Naive thymus-derived CD8-positive, alpha-beta T cell (primary cell): ENCODE measurements at regions not wholly inside any gene's neighbourhood (a gene's known extent, or its start where the extent isn't known, plus 50 kb on each side); places are given as distances from the start of the nearest gene placed in this dataset.
A peak's percentile ranks its signal among the peaks of the same experiment; 100 is the strongest.

Experiments used
- ATAC-seq, 2 donors: fragments of 150-1000 bp; cut with Tn5 transposase in 1 of 2; sonication (Bioruptor Pico), chemical (Tn5 transposase) in 1 of 2; 1 replicate in 1 of 2; 2 replicates in 1 of 2; pipeline ENCODE4 v1.10.0; 2021; ENCODE audit warnings: mild to moderate bottlenecking in 2 of 2, moderate library complexity in 2 of 2
- POLR2A ChIA-PET: fragments of 350-600 bp; sonication (Branson Sonifier 250); formaldehyde crosslinking; loops from one replicate; lab custom pipeline; 2021; ENCODE audit warnings: antibody characterized with exemption; lab: Charles Lee
- DNase-seq, 10 donors: peaks; one replicate each; pipeline versions ENCODE4 v3.0.0 to v3.0.0-alpha.2; 2020 to 2022
- H3K27ac Mint-ChIP-seq, 10 donors: one replicate each; pipeline ENCODE4 v1.8.0; 2020 to 2022; ENCODE audit warnings: mild to moderate bottlenecking in 10 of 10, mixed read lengths in 10 of 10, moderate library complexity in 4 of 10, inconsistent platforms in 1 of 10
- H3K27me3 Mint-ChIP-seq, 5 donors: one replicate each; pipeline ENCODE4 v1.8.0; 2021 to 2022; ENCODE audit warnings: mixed read lengths in 5 of 5
- H3K36me3 Mint-ChIP-seq, 3 donors: one replicate each; pipeline ENCODE4 v1.8.0; 2020 to 2022; ENCODE audit warnings: mixed read lengths in 3 of 3, mild to moderate bottlenecking in 2 of 3, inconsistent platforms in 1 of 3
- H3K4me1 Mint-ChIP-seq, 4 donors: one replicate each; pipeline ENCODE4 v1.8.0; 2021 to 2022; ENCODE audit warnings: mixed read lengths in 4 of 4
- H3K4me3 Mint-ChIP-seq, 10 donors: one replicate each; pipeline ENCODE4 v1.8.0; 2020 to 2022; ENCODE audit warnings: mild to moderate bottlenecking in 10 of 10, mixed read lengths in 10 of 10, moderate library complexity in 6 of 10, inconsistent platforms in 1 of 10
- H3K9me3 Mint-ChIP-seq, 9 donors: one replicate each; pipeline ENCODE4 v1.8.0; 2020 to 2022; ENCODE audit warnings: mixed read lengths in 9 of 9, mild to moderate bottlenecking in 3 of 9, inconsistent platforms in 1 of 9, moderate library complexity in 1 of 9

DNA sequence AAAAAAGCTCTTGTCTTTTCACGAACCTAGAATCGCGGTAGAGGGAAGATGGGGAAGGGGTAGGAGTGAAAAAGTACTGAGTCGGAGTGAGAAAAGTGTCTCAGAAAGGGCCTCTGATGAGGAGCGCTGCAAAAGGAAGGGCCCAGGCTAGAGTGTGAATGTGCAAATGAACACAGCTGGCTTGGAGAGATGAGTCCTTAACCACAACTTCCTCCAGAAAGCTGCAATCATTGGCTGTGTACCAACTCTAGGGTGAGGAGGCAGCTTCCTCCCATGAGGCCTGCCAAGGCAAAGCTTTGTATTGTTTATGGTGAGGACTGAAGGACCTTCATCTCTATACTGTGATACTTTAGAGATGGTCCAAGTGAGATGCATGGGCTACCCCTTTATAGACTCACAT, 566.9 kb upstream of the ANO5 start:
- peaks cover 0 to 5% (median 0%) of the 10 kb centered on the region in 4 donors for H3K4me1 Mint-ChIP-seq
- H3K27me3 Mint-ChIP-seq: no peaks in the 10 kb centered on the region
- peak in 1 of 10 donors; percentile 2 for DNase-seq
- H3K27ac Mint-ChIP-seq: no peak overlapping the region
- no peaks in the 10 kb centered on the region for H3K36me3 Mint-ChIP-seq
- peaks cover 0 to 23% (median 0%) of the 10 kb centered on the region in 9 donors for H3K9me3 Mint-ChIP-seq
- H3K4me3 Mint-ChIP-seq: no peak overlapping the region
- POLR2A ChIA-PET: no interaction called here
- no peak for ATAC-seq

DNA sequence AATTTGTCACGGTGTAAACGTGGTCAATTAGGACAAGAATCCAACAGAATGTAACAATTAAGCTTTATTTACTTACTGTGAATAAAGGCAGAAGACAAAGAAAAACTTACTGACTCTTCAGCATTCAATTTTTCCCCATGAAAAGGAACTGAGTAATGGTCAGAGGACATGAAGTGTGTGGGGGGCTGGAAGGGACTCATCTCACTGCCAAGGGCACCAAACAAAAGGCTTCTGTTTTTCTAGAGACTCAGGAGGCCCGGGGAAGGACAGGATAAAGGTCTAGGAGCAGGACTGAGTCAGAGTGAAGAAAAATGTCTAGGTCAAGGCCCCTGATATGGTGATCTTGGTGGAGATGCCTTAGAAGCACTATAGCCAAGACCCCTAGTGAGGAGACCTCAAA, 564.2 kb upstream of the ANO5 start:
- H3K27me3 Mint-ChIP-seq: no peaks in the 10 kb centered on the region
- H3K36me3 Mint-ChIP-seq: no peaks in the 10 kb centered on the region
- ATAC-seq: no peak
- H3K4me3 Mint-ChIP-seq: no peak overlapping the region
- no peak overlapping the region for H3K27ac Mint-ChIP-seq
- POLR2A ChIA-PET: no interaction called here
- peaks cover 0 to 23% (median 0%) of the 10 kb centered on the region in 9 donors for H3K9me3 Mint-ChIP-seq
- no peak for DNase-seq
- peaks cover 0 to 5% (median 0%) of the 10 kb centered on the region in 4 donors for H3K4me1 Mint-ChIP-seq

DNA sequence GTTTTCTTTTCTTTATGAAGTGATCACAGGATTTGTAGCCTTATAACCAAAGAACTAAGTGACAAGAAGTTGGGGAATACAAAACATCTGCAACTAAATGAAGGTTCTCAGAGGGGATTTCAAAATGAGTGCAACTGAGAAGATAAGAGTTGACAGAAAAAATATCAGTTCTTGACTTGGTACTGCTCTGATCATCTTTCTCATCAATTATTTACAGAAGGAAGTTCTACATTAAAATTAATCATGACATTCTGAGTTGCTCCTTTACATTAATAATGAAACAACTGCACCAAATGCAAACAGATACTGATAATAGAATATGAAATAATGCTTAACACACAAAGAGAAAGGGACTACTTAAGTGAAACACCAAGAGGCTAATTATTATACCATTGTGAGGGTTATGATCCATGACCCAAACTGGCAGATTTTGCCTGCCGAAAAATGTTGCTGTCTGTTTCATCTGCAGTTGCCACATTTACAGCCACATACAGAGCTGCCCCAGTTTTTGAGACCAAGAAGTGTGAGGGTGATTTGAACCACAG, 561.9 kb upstream of the ANO5 start:
- POLR2A ChIA-PET: no interaction called here

DNA sequence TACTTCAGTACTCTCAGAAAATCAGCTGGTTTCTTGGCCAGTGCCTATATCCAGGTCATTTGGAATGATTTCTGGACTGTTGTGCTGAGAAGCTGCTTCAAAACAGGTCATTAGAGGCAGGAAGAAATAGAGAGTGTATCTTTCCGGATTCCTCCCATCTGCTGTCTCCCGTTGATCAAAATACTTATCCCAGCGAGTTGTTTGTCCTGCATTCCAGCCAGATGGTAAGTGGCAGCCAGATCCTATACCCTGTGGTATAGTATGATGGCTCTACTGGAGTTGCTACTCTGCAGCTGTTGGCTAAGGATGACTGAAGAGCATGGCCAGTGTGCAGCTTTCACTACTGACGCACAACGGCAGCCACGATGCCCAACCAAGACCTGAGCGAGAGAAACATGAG, 560.9 kb upstream of the ANO5 start:
- POLR2A ChIA-PET: no interaction called here
- no peaks in the 10 kb centered on the region for H3K27me3 Mint-ChIP-seq
- H3K27ac Mint-ChIP-seq: no peak overlapping the region
- H3K4me1 Mint-ChIP-seq: no peaks in the 10 kb centered on the region
- no peak for DNase-seq
- no peaks in the 10 kb centered on the region for H3K36me3 Mint-ChIP-seq
- H3K4me3 Mint-ChIP-seq: no peak overlapping the region
- ATAC-seq: no peak
- peaks cover 0 to 11% (median 0%) of the 10 kb centered on the region in 9 donors for H3K9me3 Mint-ChIP-seq

More for the DNA sequence above, 561.9 kb upstream of the ANO5 start:
- peaks cover 0 to 11% (median 0%) of the 10 kb centered on the region in 9 donors for H3K9me3 Mint-ChIP-seq
- ATAC-seq (no peak), DNase-seq (no peak)
- H3K4me1 Mint-ChIP-seq: no peaks in the 10 kb centered on the region
- no peak overlapping the region for H3K4me3 Mint-ChIP-seq
- no peak overlapping the region for H3K27ac Mint-ChIP-seq
- H3K36me3 Mint-ChIP-seq: no peaks in the 10 kb centered on the region
- H3K27me3 Mint-ChIP-seq: no peaks in the 10 kb centered on the region

DNA sequence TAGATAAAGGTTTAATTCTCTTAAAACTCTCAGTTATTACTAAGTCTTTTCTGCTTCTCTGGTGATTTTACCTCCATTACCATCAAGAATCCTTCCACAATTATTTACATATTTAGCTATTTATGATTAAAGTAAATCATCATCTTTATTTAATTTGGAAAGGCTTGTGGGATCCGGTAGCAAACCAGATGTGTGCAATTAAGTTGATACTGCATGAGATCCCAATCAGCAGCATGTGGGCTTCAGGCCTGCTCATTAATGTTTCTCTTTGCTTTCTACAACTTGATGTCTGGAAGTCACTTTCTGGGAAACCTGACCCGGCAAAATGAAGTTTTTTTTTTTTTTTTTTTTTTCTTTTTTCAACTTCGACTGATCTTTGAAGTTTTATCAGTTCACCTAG, 558.4 kb upstream of the ANO5 start:
- POLR2A ChIA-PET: no interaction called here
- DNase-seq (no peak), ATAC-seq (no peak)
- no peak overlapping the region for H3K4me3 Mint-ChIP-seq
- no peaks in the 10 kb centered on the region for H3K27me3 Mint-ChIP-seq
- no peak overlapping the region for H3K27ac Mint-ChIP-seq
- H3K4me1 Mint-ChIP-seq: no peaks in the 10 kb centered on the region
- H3K36me3 Mint-ChIP-seq: no peaks in the 10 kb centered on the region
- peaks cover 0 to 5% (median 0%) of the 10 kb centered on the region in 9 donors for H3K9me3 Mint-ChIP-seq

DNA sequence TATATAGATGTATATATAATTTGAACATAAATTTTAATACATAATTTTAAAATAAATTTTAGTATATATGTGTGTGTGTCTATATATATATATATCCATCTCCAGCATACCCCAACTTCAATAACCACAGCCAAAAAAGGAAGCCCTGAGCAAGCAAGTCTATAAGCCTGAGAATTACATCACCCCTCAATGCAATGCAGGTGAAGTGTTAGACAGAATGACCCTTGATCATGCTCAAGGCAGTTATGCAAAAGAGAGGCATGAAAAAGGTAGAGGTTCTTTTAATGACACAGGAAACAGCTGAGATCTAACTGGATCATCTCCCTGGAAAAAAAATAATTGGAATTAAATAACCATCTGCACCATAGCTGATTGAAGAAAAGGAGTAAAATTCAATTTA, 557.9 kb upstream of the ANO5 start:
- no peak for ATAC-seq
- Mint-ChIP-seq H3K27me3 (no peaks in the 10 kb centered on the region), H3K27ac (no peak overlapping the region)

DNA sequence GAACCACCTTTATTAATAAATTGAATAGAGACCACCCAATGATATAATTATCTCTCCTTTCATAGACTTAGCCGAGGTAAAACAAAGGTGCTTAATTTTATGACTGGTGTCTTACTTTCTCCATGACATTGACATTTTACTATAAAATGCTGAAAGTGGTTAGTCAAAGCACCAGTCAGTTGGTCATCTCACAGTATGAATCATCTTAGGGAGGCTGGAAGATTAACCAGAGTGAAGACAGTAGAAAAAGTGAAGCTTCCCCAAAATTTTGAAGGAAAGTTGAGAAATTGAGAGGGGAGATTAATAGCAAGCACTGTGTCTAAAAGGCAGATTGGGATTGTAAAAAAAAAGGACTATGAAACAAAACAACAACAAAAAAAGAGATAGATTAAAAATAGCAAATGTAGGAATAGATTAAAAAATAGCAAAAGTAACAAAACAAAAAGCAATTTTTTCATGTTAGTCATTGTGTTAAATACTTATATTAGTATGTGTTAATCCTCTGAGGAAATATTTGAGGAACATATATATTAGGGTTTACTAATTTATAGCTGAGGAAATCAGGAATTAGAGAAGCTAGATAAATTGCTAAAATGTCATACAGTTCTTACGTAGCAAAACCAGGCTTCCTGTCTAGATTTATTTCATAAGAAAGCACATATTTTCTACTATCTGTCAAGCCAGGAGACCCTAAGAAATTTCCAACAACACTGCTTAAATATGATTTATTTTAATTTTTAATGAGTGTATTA, 557.3 kb upstream of the ANO5 start:
- H3K4me3 Mint-ChIP-seq: no peak overlapping the region
- POLR2A ChIA-PET: no interaction called here
- no peaks in the 10 kb centered on the region for H3K27me3 Mint-ChIP-seq
- H3K27ac Mint-ChIP-seq: no peak overlapping the region
- peaks cover 0 to 4% (median 0%) of the 10 kb centered on the region in 4 donors for H3K4me1 Mint-ChIP-seq
- DNase-seq: no peak
- ATAC-seq: no peak
- H3K36me3 Mint-ChIP-seq: no peaks in the 10 kb centered on the region
- H3K9me3 Mint-ChIP-seq: peaks cover 0 to 5% (median 0%) of the 10 kb centered on the region in 9 donors

More for the DNA sequence above, 557.9 kb upstream of the ANO5 start:
- peaks cover 0 to 5% (median 0%) of the 10 kb centered on the region in 9 donors for H3K9me3 Mint-ChIP-seq
- no peak for DNase-seq
- H3K4me1 Mint-ChIP-seq: peaks cover 0 to under 1% (median 0%) of the 10 kb centered on the region in 4 donors
- no peaks in the 10 kb centered on the region for H3K36me3 Mint-ChIP-seq
- H3K4me3 Mint-ChIP-seq: no peak overlapping the region
- POLR2A ChIA-PET: no interaction called here

DNA sequence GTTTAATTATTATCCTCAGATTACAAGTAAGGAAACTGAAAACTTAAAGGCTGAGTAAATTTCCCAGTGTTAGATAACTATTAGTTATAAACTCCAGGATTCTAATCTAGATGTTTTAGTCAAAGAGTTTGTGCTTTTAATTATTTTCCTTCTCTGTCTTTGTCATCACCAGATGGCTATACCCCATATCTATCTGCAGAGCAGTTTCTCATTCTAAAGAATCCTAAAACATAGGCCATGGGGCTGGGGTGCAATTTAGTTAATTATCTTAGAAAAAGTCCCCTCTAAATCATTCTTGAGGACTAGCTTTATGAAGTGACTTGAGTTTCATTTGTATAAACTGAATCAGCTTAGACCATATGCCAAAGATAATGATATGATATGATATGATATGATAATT, 556.3 kb upstream of the ANO5 start:
- Mint-ChIP-seq H3K36me3 (no peaks in the 10 kb centered on the region), H3K9me3 (peaks cover 0 to 4% (median 0%) of the 10 kb centered on the region in 9 donors), H3K27me3 (no peaks in the 10 kb centered on the region), H3K27ac (no peak overlapping the region), H3K4me3 (no peak overlapping the region), H3K4me1 (peaks cover 0 to 6% (median 0%) of the 10 kb centered on the region in 4 donors)
- no peak for ATAC-seq
- no peak for DNase-seq
- POLR2A ChIA-PET: no interaction called here

DNA sequence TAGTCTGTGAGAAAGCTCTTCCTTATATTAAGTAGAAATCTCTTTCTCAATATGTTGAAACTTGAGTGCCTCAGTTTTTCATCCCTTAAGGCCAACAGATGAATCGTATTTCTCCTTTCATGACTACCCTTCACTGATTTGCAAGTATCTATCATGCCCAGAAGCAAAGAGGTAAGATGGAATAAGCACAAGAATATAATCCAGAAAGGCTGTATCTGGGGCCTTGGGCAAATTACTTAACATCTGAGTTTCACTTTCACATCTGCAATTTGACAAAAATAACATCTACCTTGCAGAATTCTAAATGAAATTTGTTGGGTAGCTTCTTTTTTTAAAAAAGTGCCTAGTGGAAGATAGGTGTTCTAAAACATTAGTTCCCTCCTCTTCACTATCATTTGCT, 552.4 kb upstream of the ANO5 start:
- H3K4me3 Mint-ChIP-seq: no peak overlapping the region
- peaks cover 0 to 16% (median 5%) of the 10 kb centered on the region in 9 donors for H3K9me3 Mint-ChIP-seq
- POLR2A ChIA-PET: no interaction called here
- peaks cover 0 to 6% (median 0%) of the 10 kb centered on the region in 4 donors for H3K4me1 Mint-ChIP-seq
- DNase-seq (no peak), ATAC-seq (no peak)
- no peaks in the 10 kb centered on the region for H3K27me3 Mint-ChIP-seq
- H3K27ac Mint-ChIP-seq: no peak overlapping the region
- no peaks in the 10 kb centered on the region for H3K36me3 Mint-ChIP-seq

DNA sequence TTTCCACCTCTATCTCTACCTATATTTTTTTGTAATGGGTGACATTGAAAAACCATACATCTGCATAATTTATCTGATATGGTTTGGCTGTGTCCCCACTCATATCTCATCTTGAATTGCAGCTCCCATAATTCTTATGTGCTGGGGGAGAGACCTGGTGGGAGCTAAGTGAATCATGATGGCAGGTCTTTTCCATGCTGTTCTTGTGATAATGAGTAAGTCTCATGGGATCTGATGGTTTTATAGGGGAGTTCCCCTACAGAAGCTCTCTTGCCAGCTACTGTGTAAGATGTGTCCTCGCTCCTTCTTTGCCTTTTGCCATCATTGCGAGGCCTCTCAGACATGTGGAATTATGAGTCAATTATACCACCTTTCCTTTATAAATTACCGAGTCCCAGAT, 551.0 kb upstream of the ANO5 start:
- POLR2A ChIA-PET: no interaction called here
- Mint-ChIP-seq H3K9me3 (peaks cover 0 to 16% (median 5%) of the 10 kb centered on the region in 9 donors), H3K4me1 (peaks cover 0 to 6% (median 0%) of the 10 kb centered on the region in 4 donors), H3K4me3 (no peak overlapping the region), H3K27ac (no peak overlapping the region), H3K27me3 (no peaks in the 10 kb centered on the region), H3K36me3 (no peaks in the 10 kb centered on the region)
- DNase-seq: no peak
- no peak for ATAC-seq

DNA sequence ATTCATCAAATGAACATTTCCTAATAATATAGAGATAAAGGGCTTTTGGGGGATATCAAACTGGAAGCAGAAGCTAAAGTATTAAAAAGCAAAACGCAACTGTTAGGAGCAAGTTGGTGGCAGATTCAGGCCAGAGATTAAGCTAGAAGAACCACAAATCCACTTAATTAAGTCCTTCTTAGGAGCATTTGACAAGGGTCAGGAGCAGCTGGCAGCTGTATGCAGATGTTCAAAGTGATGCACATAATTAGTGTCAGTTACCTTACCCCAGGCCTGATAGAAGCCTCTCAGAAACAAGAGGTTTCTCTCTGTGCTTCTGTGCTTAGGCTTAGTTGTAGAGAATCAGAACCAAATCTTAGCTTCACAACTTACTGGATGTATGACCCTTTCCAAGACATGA, 546.5 kb upstream of the ANO5 start:
- Mint-ChIP-seq H3K4me1 (no peaks in the 10 kb centered on the region), H3K27ac (no peak overlapping the region)
- no peak for ATAC-seq

DNA sequence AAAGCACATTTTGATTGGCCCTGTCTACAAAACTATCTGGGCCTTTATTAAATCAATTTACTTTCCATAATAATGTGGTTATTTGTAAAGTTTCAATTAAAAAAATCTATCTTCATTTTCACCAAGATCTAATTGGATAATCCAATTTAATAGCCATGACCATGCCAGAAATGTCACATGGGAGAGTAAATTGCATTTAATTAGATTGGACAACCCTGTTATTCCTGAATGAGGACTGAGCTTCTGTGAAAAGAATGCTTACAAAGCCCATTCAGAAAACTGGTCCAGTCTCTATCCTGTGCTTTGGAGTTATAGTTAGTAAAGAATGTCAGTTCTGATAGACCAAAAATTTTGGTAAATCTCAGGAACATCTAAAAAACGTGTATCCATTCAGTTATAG, 541.9 kb upstream of the ANO5 start:
- H3K27me3 Mint-ChIP-seq: no peaks in the 10 kb centered on the region
- H3K27ac Mint-ChIP-seq: no peak overlapping the region
- peaks cover 0 to 17% (median 0%) of the 10 kb centered on the region in 9 donors for H3K9me3 Mint-ChIP-seq
- no peaks in the 10 kb centered on the region for H3K4me1 Mint-ChIP-seq
- DNase-seq: no peak
- no peak for ATAC-seq
- no peak overlapping the region for H3K4me3 Mint-ChIP-seq
- no peaks in the 10 kb centered on the region for H3K36me3 Mint-ChIP-seq
- POLR2A ChIA-PET: no interaction called here

More for the DNA sequence above, 546.5 kb upstream of the ANO5 start:
- DNase-seq: no peak
- H3K36me3 Mint-ChIP-seq: no peaks in the 10 kb centered on the region
- H3K9me3 Mint-ChIP-seq: peaks cover 0 to 16% (median 7%) of the 10 kb centered on the region in 9 donors
- H3K27me3 Mint-ChIP-seq: no peaks in the 10 kb centered on the region
- POLR2A ChIA-PET: no interaction called here
- no peak overlapping the region for H3K4me3 Mint-ChIP-seq

DNA sequence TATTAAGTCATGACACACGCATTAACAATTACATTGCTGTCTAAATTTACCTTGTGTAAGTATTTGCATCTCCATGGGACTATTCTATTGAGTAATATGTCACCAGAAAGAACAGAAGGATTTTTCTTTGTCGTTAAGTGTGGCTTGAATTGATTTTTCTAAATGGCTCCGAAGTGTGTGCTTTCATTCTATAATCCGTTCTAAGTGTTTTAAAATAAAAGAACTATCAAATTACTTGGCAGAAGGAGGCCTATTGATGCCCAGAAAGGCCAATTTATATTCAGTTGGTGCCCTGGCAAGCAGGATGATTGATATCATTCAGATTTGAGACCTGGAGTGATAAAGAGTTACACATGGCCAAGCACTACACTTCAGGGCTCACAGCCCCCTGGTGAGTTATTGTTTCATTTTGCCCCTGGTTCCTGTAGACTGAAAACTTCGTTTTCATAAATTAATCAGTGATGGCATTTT, 538.9 kb upstream of the ANO5 start:
- POLR2A ChIA-PET: no interaction called here
- H3K27ac Mint-ChIP-seq: no peak overlapping the region
- no peak for ATAC-seq

More for the DNA sequence above, 538.9 kb upstream of the ANO5 start:
- no peaks in the 10 kb centered on the region for H3K36me3 Mint-ChIP-seq
- no peak overlapping the region for H3K4me3 Mint-ChIP-seq
- no peaks in the 10 kb centered on the region for H3K27me3 Mint-ChIP-seq
- DNase-seq: no peak
- peaks cover 0 to 17% (median 2%) of the 10 kb centered on the region in 9 donors for H3K9me3 Mint-ChIP-seq
- no peaks in the 10 kb centered on the region for H3K4me1 Mint-ChIP-seq
